Thoracic aorta (tissue), 2 donors: ENCODE measurements at regions not wholly inside any gene's neighbourhood (a gene's known extent, or its start where the extent isn't known, plus 50 kb on each side); places are given as distances from the start of the nearest gene placed in this dataset.
A peak's percentile ranks its signal among the peaks of the same experiment; 100 is the strongest.
"Not testable (repeated sequence)": the region's sequence is repeated elsewhere in the genome, so short reads cannot be mapped to it uniquely, and the experiment has no call there.

Source experiments
- ATAC-seq: fragments of 150-250 bp; one replicate; pipeline ENCODE4 v1.8.0; 2017; ENCODE audit warnings: low read depth; ENCODE audit not compliant: insufficient number of reproducible peaks, low FRiP score
- DNase-seq: peaks from one replicate; pipeline ENCODE4 v3.0.0-alpha.2; 2020; ENCODE audit warnings: low spot score
- H3K27ac ChIP-seq, 2 donors: fragments of 200-600 bp; sonication (generic); 1 replicate in 1 of 2; 2 replicates in 1 of 2; pipeline ENCODE4 v1.5.1; 2016; ENCODE audit warnings: mild to moderate bottlenecking in 2 of 2, moderate library complexity in 2 of 2
- H3K27me3 ChIP-seq: fragments of 200-600 bp; sonication (generic); replicated peaks from 2 replicates; pipeline ENCODE4 v1.6.0; 2016; ENCODE audit warnings: mild to moderate bottlenecking; ENCODE audit not compliant: insufficient read depth
- H3K36me3 ChIP-seq: fragments of 200-600 bp; sonication (generic); one replicate; pipeline ENCODE4 v1.5.1; 2016
- H3K4me1 ChIP-seq, 2 donors: fragments of 200-600 bp; sonication (generic); 1 replicate in 1 of 2; 2 replicates in 1 of 2; pipeline versions ENCODE4 v1.5.1 to v1.6.0; 2016; ENCODE audit warnings: low read depth in 2 of 2, mild to moderate bottlenecking in 1 of 2; ENCODE audit not compliant: control insufficient read depth in 1 of 2
- H3K4me3 ChIP-seq: fragments of 200-600 bp; sonication (generic); 2 replicates; pipeline ENCODE4 v1.5.1; 2016; ENCODE audit warnings: mild to moderate bottlenecking
- H3K9me3 ChIP-seq: fragments of 200-600 bp; sonication (generic); 2 replicates; pipeline ENCODE4 v1.5.1; 2016
- CTCF ChIP-seq: fragments of 200-600 bp; sonication (generic); IDR thresholded peaks from one replicate; pipeline ENCODE4 v1.5.1; 2019; ENCODE audit warnings: antibody characterized with exemption

GRCh38 chr18:5024741-5025140 lies 172.3 kb downstream of the AKAIN1 start:
- Histone ChIP-seq H3K9me3 (no peaks in the 10 kb centered on the region), H3K27me3 (no peaks in the 10 kb centered on the region), H3K27ac (no peak overlapping the region), H3K4me1 (no peaks in the 10 kb centered on the region), H3K4me3 (no peak overlapping the region), H3K36me3 (no peaks in the 10 kb centered on the region)
- no peak for DNase-seq
- ATAC-seq = no peak
- TF ChIP-seq CTCF = no peak

GRCh38 chr18:5021558-5021957 lies 175.5 kb downstream of the AKAIN1 start:
- no peak overlapping the region for H3K27ac ChIP-seq
- no peak for TF ChIP-seq CTCF

GRCh38 chr18:5015213-5015612 lies 181.8 kb downstream of the AKAIN1 start:
- no peaks in the 10 kb centered on the region for H3K27me3 ChIP-seq
- DNase-seq (no peak), ATAC-seq (no peak)
- no peaks in the 10 kb centered on the region for H3K9me3 ChIP-seq
- no peaks in the 10 kb centered on the region for H3K36me3 ChIP-seq
- no peaks in the 10 kb centered on the region for H3K4me1 ChIP-seq
- no peak overlapping the region for H3K27ac ChIP-seq
- no peak for TF ChIP-seq CTCF
- no peak overlapping the region for H3K4me3 ChIP-seq

More at GRCh38 chr18:5021558-5021957, 175.5 kb downstream of the AKAIN1 start:
- no peaks in the 10 kb centered on the region for H3K9me3 ChIP-seq
- no peak overlapping the region for H3K4me3 ChIP-seq
- no peaks in the 10 kb centered on the region for H3K4me1 ChIP-seq
- ATAC-seq (no peak), DNase-seq (no peak)
- no peaks in the 10 kb centered on the region for H3K27me3 ChIP-seq
- no peaks in the 10 kb centered on the region for H3K36me3 ChIP-seq

- not testable (repeated sequence) for ATAC-seq, H3K27ac ChIP-seq, H3K9me3 ChIP-seq, H3K27me3 ChIP-seq, H3K4me1 ChIP-seq, H3K36me3 ChIP-seq, DNase-seq
- peak overlapping the region; percentile 43 for H3K4me3 ChIP-seq
Observed at GRCh38 chr18:5004031-5004820, 192.8 kb downstream of the AKAIN1 start.

- no peak for ATAC-seq
- Histone ChIP-seq H3K27me3 (no peaks in the 10 kb centered on the region), H3K4me3 (no peak overlapping the region), H3K4me1 (no peaks in the 10 kb centered on the region), H3K27ac (no peak overlapping the region), H3K9me3 (peaks cover 4% of the 10 kb centered on the region), H3K36me3 (no peaks in the 10 kb centered on the region)
- TF ChIP-seq CTCF = no peak
- DNase-seq = no peak
Observed at GRCh38 chr18:4994710-4995109, 202.3 kb downstream of the AKAIN1 start.
